A673 (cell line): ENCODE measurements at regions not wholly inside any gene's neighbourhood (a gene's known extent, or its start where the extent isn't known, plus 50 kb on each side); places are given as distances from the start of the nearest gene placed in this dataset.

Experiments
- BruUV-seq: library from RNA; stranded (reverse); fragments of 400-500 nt; replicated peaks from 2 replicates; lab custom pipeline; 2021; lab: Mats Ljungman, UMichigan
- CTCF ChIA-PET: fragments of 300-600 bp; sonication (Branson Sonifier 250); formaldehyde crosslinking; loops from one replicate; lab custom pipeline; 2022; ENCODE audit warnings: antibody characterized with exemption; lab: Charles Lee
- POLR2A ChIA-PET: fragments of 300-600 bp; sonication (Branson Sonifier 250); formaldehyde crosslinking; loops from one replicate; lab custom pipeline; 2022; ENCODE audit warnings: antibody characterized with exemption; ENCODE audit not compliant: low non-redundant PET; lab: Charles Lee
- DNase-seq: peaks from one replicate; pipeline ENCODE4 v3.0.0-alpha.2; 2015; ENCODE audit warnings: low spot score
- H3K27ac ChIP-seq: fragments of 200-600 bp; sonication (generic); 2 replicates; pipeline ENCODE4 v1.5.1; 2016; ENCODE audit warnings: mixed run types, low read depth, mild to moderate bottlenecking, mixed read lengths, antibody characterized with exemption, low read length; ENCODE audit not compliant: poor library complexity, severe bottlenecking
- H3K27me3 ChIP-seq: fragments of 200-600 bp; sonication (generic); replicated peaks from 2 replicates; pipeline ENCODE4 v1.6.1; 2017; ENCODE audit warnings: mixed run types, low read depth, mild to moderate bottlenecking, mixed read lengths, antibody characterized with exemption, low read length; ENCODE audit not compliant: insufficient read depth, poor library complexity
- H3K36me3 ChIP-seq: fragments of 200-600 bp; sonication (generic); 2 replicates; pipeline ENCODE4 v1.6.1; 2016; ENCODE audit warnings: mixed run types, mild to moderate bottlenecking, mixed read lengths, antibody characterized with exemption, low read length; ENCODE audit not compliant: insufficient read depth, poor library complexity, severe bottlenecking
- H3K4me1 ChIP-seq: fragments of 200-600 bp; sonication (generic); 2 replicates; pipeline ENCODE4 v1.6.1; 2017; ENCODE audit warnings: mixed run types, mild to moderate bottlenecking, mixed read lengths, antibody characterized with exemption, low read length; ENCODE audit not compliant: insufficient read depth, poor library complexity, severe bottlenecking
- H3K4me3 ChIP-seq: fragments of 200-600 bp; sonication (generic); 2 replicates; pipeline ENCODE4 v1.5.1; 2016; ENCODE audit warnings: low read depth, mixed run types, mild to moderate bottlenecking, mixed read lengths, low read length; ENCODE audit not compliant: poor library complexity, severe bottlenecking
- H3K9me3 ChIP-seq: fragments of 200-600 bp; sonication (generic); 2 replicates; pipeline ENCODE4 v1.6.1; 2016; ENCODE audit warnings: mixed run types, low read depth, mild to moderate bottlenecking, mixed read lengths, antibody characterized with exemption, low read length; ENCODE audit not compliant: poor library complexity, severe bottlenecking
- CTCF ChIP-seq: fragments of 300-800, 200-600 bp; sonication (generic); conservative IDR thresholded peaks from 2 replicates; pipeline ENCODE4 v1.5.1; 2017; ENCODE audit warnings: low read depth, mild to moderate bottlenecking, antibody characterized with exemption, low read length, moderate library complexity, mixed read lengths
- EZH2 ChIP-seq: fragments of 200-600 bp; sonication (generic); IDR thresholded peaks from 2 replicates; pipeline ENCODE4 v1.6.1; 2017; ENCODE audit warnings: borderline replicate concordance, low read depth, mild to moderate bottlenecking, mixed read lengths, antibody characterized with exemption, low read length; ENCODE audit not compliant: poor library complexity, severe bottlenecking
- intact Hi-C: fragments of 100-400 bp; cut with micrococcal nuclease; formaldehyde crosslinking; loops from one replicate; pipeline ENCODE4 v1.10.0; 2022; ENCODE audit not compliant: unreplicated experiment

- ChIA-PET POLR2A (no interaction called here), CTCF (no interaction called here)
- Histone ChIP-seq H3K4me1 (no peaks in the 10 kb centered on the region), H3K9me3 (no peaks in the 10 kb centered on the region), H3K4me3 (no peak overlapping the region), H3K36me3 (peaks cover 39% of the 10 kb centered on the region), H3K27ac (no peak overlapping the region), H3K27me3 (no peaks in the 10 kb centered on the region)
- DNase-seq = no peak
- TF ChIP-seq CTCF (no peak), EZH2 (no peak)
- intact Hi-C loops = no loop called here
- BruUV-seq = no TSS peak
These were observed 480.4 kb downstream of the CCDC171 start for GRCh38 chr9:16033253-16033652.

- ChIA-PET CTCF (no interaction called here), POLR2A (no interaction called here)
- TF ChIP-seq CTCF = no peak
- TF ChIP-seq EZH2 = no peak
- no peaks in the 10 kb centered on the region for H3K9me3 ChIP-seq
- no peaks in the 10 kb centered on the region for H3K27me3 ChIP-seq
- BruUV-seq = no TSS peak
- H3K36me3 ChIP-seq = peaks cover 39% of the 10 kb centered on the region
- H3K4me1 ChIP-seq = no peaks in the 10 kb centered on the region
- no peak overlapping the region for H3K4me3 ChIP-seq
- intact Hi-C loops = no loop called here
- no peak overlapping the region for H3K27ac ChIP-seq
- DNase-seq = no peak
These were observed 481.3 kb downstream of the CCDC171 start for GRCh38 chr9:16033921-16034691.

GRCh38 chr9:16039218-16039987 lies 486.6 kb downstream of the CCDC171 start:
- Histone ChIP-seq H3K36me3 (peaks cover 29% of the 10 kb centered on the region), H3K9me3 (no peaks in the 10 kb centered on the region), H3K27me3 (no peaks in the 10 kb centered on the region), H3K4me3 (no peak overlapping the region), H3K27ac (no peak overlapping the region), H3K4me1 (peaks cover 21% of the 10 kb centered on the region)
- DNase-seq = no peak
- CTCF ChIA-PET = no interaction called here
- no peak for TF ChIP-seq CTCF
- no peak for TF ChIP-seq EZH2
- intact Hi-C loops = no loop called here
- no TSS peak for BruUV-seq
- POLR2A ChIA-PET = no interaction called here
